Stimulated activated CD4-positive, alpha-beta T cell treated with anti-CD3 and anti-CD28 coated beads, Interleukin-1b, Interleukin-23, amount 100 ng/mL, for 4 hours (primary cell): ENCODE measurements at regions not wholly inside any gene's neighbourhood (a gene's known extent, or its start where the extent isn't known, plus 50 kb on each side); places are given as distances from the start of the nearest gene placed in this dataset.

Source experiments
- DNase-seq, 2 donors: peaks; one replicate each; pipeline ENCODE4 v3.0.0-alpha.2; 2020; ENCODE audit warnings: low read depth in 2 of 2

DNA sequence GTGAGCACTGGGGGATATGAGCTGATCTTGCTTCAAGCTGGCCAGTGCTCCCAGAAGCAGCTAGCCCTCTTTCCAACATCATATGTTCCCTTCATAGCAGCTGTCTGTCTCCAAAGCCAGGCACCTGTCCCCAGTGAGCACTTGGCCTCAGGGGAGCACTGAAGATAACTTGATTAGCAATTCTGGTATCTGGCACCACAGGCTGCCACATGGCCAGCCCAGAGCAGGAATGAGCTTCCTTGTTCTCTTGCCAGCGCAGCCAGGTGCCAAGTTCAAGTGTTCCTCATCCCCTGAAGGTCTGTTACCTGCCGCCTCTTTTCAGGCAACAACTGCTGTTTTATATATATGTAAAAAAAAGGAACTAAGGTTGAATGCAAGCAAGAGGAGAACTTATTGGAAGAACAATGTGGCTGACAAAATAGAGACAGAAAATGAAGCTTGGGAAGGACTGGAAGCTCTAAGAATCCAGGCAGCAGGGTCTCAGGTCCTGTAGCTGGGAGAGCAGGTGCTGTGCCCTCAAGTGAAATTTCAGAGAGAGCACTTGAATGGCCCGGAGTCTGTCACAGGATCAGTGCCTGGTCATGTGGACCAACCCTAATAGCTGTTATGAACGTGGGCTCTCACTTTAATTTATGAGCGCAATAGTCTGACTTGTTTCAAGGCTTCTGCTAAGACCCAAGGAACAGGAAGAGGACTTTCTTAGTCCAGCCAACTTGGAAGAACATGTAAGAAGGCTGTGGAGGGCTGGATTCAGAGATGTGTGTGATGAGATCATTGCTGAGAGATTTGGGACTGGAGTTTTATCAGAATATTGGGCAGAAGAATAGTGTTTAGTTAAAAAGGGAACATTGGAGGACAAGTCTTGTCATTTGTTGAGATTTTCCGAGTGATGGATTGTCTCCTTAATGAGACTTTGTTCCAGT lies 267.2 kb downstream of the GLRX3 start:
- no peak for DNase-seq

- DNase-seq: no peak
Observed at GRCh38 chr10:130404476-130405055, 268.4 kb downstream of the GLRX3 start.

- no peak for DNase-seq
Observed at GRCh38 chr10:130407052-130407451, 270.9 kb downstream of the GLRX3 start.

- DNase-seq: no peak
Observed at GRCh38 chr10:130409331-130409730, 273.1 kb downstream of the GLRX3 start.

GRCh38 chr10:130409931-130410330 lies 273.7 kb downstream of the GLRX3 start:
- no peak for DNase-seq

DNA sequence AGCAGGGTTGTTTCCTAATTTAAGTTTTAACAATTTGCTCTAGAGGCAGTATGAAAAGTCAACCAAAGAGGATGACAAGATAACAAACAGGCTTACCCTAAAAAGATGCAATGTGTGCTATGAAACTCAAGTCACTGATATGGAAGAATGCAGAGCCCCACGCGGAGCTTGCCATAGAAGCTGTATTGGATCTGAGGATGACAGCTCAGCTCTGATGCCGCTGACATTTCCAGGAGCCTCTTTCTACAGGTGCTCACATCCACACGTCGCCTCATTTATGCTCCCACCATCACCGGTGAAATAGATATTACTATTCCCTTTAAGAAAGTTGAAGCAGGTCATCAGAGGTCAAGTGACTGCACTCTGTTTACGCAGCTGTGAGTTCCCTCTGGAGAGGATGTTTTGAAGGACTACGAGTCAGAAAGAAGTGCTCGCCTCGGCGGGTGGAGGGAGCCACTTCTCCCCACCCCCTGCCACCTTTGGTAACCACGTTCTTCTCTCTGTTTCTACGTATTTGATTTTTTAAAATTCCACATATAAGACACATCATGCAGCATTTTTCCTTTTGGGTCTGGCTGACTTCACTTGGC lies 275.4 kb downstream of the GLRX3 start:
- no peak for DNase-seq

GRCh38 chr10:130412317-130412716 lies 276.1 kb downstream of the GLRX3 start:
- no peak for DNase-seq

DNA sequence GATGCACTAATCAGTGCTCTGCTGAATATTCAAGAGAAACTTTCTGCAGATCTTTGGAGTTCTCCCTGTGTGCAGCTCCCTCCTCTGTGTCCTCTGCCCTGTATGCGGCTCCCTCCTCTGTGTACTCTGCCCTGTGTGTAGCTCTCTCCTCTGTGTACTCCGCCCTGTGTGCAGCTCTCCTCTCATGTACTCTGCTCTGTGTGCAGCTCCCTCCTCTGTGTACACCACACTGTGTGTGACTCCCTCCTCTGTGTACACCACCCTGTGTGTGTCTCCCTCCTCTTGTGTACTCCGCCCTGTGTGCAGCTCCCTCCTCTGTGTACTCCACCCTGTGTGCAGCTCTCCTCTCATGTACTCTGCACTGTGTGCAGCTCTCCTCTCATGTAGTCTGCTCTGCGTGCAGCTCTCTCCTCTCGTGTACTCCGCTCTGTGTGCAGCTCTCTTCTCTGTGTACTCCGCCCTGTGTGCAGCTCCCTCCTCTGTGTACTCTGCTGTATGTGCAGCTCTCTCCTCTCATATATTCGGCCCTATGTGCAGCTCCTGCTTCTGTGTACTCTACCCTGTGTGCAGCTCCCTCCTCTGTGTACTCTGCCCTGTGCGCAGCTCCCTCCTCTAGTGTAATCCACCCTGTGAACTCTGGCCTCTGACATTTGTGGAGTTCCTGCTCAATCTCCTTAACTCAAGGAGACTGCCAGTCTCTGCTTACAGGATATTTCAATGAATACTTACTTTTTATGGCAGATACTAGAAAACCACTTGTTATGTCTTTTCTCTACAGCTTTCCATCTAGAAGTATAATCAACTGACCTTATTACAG lies 280.4 kb downstream of the GLRX3 start:
- no peak for DNase-seq

DNA sequence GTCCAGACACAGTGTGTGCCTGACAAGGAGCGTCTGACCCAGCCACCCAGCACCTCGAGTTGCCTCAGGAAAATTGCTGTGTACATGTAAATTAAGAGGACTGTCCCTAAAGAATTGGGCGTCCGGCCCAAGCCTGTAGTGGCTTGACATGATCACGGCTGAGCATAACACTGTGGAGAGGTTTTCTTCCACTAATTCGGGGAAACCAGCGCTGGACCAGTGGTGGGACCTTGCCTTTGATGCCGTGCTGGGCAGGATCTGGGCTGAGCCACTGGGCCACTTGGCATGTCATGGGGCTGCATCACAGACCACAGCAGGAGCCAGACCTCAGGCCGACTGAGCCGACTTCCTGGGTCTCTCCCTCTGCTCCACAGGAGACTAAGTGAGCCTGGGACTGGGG lies 282.5 kb downstream of the GLRX3 start:
- DNase-seq: no peak

DNA sequence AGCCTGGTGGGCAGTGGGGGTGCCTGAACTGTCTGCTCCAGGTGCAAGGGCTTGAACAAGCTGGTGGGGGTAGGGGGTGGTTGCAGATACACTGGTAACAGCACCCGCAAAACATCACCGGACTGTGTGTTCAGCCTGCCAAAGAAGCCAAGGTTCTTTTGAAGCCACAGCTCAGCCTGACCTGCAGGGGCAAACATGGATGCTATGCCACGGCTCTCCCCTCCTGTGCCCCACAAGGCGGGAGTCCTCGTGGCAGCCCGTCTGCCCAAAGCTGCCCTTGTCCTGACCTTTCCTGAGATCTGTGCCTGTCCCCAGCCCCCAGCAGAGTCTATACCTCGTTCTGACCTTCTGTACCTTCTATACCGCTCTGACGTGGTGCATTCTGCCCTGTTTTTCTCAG lies 285.7 kb downstream of the GLRX3 start:
- no peak for DNase-seq

DNA sequence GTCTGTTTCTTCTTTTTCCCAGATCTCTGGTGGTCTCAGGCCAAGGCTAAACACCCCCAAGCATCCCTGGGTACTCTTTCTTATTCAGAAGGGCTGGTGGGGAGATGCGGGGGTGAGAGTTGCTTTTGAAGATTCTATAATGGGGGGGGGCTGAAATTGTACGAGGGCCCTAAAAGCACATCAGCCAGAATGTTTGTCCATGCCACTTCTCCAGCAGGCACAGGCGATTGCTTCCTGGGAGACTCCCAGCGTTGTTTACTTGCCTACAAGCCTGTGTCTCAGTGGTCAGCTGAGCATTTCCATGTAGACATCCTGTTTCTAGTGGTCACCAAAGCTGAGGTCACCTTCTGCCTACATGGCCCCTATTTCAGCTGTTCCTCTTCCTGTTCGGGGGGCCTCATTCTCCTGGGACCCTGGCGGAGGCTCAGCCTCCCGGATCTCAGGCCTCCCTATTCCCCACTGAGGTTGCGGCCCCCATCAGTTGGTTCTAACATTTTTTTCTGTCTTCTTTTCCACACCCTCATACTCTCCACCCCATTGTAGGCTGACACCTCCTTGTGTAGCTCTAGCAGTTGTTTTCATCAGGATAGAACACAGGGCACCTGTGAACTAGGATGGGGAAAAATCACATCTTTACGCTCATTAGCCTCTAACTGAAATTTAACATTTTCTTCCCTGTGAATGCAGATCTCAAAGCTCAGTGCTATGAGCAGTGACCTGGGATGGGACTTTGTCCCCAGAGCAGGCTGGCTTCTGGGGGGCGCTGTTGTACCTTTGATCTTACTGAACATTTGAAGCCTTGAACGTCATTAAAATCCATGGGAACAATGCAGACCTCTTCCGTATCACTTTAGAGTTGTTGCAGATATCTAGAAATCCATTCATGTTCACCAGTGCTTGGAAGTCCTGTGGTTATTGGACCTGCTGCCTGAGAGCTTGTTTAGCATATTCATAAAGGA lies 286.5 kb downstream of the GLRX3 start:
- DNase-seq: no peak

DNA sequence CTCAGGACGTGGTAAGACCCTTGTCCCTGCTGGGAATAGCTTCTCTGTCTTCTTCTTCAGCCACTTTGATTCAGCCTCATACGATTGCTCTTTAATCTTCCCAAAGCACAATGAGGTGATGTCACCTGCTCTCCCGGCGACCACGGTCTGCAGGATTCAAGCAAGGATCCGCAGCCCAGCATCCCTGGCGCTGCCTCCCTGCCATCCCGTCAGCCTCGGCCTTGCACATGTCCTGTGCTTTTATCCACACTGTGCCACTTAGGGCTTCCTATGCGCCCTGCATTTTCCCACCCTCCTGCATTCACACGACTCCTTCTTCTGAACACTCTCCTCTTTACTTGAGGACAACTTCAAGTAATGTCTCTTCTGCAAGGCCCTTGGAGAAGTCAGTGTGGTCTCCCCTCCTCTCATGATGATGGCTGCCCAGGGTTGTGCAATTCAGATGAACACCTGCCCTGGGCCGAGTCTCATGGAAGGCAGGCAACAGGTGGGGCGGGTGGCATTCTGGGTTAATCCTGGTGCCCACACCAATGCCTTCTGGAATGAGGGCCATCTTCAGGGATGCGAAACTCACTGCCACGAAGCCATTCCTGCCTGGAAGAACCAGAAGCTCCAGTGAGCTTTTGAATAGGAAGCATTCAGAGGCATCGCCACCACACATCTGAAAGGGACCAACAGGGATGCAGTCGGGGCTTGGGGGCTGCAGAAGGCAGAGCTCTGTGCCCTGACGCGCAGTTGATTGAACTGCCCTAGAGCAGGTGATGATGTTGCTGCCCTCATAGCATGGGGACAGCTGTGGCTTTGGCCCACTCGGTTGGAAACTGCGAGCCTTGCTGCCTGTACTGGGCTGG lies 287.5 kb downstream of the GLRX3 start:
- no peak for DNase-seq

- no peak for DNase-seq
Observed at GRCh38 chr10:130424418-130424817, 288.2 kb downstream of the GLRX3 start.

- no peak for DNase-seq
Observed at GRCh38 chr10:130425169-130425568, 289.0 kb downstream of the GLRX3 start.

- no peak for DNase-seq
Observed at GRCh38 chr10:130425881-130426435, 289.8 kb downstream of the GLRX3 start.

DNA sequence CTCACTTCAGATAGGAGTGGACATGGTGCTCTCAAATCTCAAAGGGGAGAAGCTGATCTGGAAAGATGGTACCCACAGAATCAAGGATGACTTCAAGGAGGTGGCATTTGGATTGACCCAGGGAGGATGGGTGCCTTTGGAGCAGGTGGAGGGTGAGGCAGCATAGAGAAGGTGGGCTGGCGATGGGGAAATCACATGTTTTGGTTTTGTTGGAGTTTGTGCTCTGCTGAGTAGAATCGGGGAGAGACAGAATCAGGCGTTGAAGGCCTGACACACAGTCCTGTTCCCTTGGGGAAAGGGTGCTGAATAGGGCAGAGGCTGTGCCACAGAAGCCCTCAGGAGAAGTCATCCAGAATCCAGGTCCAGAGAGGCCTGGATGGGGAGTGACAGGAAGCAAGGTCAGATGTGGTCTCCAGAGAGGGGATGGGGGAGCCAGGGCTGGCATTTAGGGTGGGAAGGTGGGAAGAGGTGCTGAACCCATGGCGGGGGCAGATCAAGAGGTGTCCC lies 291.1 kb downstream of the GLRX3 start:
- no peak for DNase-seq

GRCh38 chr10:130428936-130429335 lies 292.7 kb downstream of the GLRX3 start:
- no peak for DNase-seq

DNA sequence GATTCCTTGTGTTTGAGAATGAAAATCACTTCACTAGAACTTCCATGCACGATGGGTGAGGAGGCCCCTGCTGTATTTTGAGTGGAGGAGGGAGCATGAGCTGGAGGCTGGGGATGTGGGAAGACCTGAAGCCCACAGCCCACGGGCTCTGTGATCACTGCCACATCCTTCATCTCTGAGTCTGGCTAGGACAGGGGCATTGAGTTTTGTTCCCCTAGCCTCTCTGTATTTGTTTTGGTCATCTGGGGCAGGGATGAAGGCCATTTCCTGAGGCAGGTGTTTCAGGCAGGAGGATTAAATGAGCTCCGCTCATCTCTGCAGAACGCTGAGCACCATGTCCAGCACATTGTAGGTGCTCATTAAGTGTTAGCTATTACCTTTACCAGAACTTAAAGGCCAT lies 293.6 kb downstream of the GLRX3 start:
- no peak for DNase-seq

- no peak for DNase-seq
Observed at GRCh38 chr10:130430291-130430690, 294.1 kb downstream of the GLRX3 start.
